ENCODE measurements at regions not wholly inside any gene's neighbourhood (a gene's known extent, or its start where the extent isn't known, plus 50 kb on each side); places are given as distances from the start of the nearest gene placed in this dataset.

DNA sequence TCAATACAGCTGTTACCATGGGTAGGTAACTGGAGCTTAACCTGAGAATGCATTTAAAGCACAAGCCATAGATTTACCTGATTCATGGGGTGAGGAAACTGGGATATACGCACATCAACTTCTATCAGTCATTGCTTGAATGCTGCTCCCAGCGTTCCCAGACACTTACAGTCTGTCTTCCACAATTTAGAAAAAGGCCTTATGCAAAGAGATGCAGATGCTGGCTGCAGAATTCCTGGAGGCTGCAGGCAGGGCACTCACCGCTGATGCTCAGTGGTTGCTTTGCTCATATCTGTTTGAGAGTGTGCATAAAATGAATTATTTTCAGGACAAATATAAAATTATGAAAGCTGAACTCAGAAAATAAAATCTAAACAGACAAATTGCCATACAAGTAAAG is 950.7 kb upstream of the PIK3C3 start:
- H3K79me2 ChIP-seq (replicated peaks; ENCODE audit: insufficient read depth): no peaks in the 10 kb centered on the region
- H3K27ac ChIP-seq (ENCODE audit: low read depth): no peak overlapping the region
- Mint-ChIP-seq H3K27me3 (ENCODE audit: insufficient read depth, low read depth, poor library complexity) (no peaks in the 10 kb centered on the region), H3K36me3 (ENCODE audit: low read depth) (no peaks in the 10 kb centered on the region), H3K4me1 (peaks cover 9% of the 10 kb centered on the region; the same call in 2 of the 3 replicates), H3K9me3 (no peaks in the 10 kb centered on the region), H3K4me3 (no peak overlapping the region), H3K27ac (no peak overlapping the region)
- no peaks in the 10 kb centered on the region for H3K27me3 ChIP-seq (ENCODE audit: insufficient read depth)
- no peak overlapping the region for H3K4me2 ChIP-seq
- TF ChIP-seq JUNB (IDR thresholded peaks at IDR 0.05; ENCODE audit: unreplicated experiment) (no peak), POLR2AphosphoS5 (IDR thresholded peaks at IDR 0.05; ENCODE audit: low read depth) (no peak), EZH2phosphoT487 (IDR thresholded peaks at IDR 0.05; ENCODE audit: unreplicated experiment) (no peak), ZNF114 (CRISPR knock-in tag; IDR thresholded peaks at IDR 0.05) (no peak), ZNF462 (CRISPR knock-in tag; IDR thresholded peaks at IDR 0.05) (no peak), NANOG (IDR thresholded peaks at IDR 0.05; ENCODE audit: borderline replicate concordance) (no peak), CREB1 (CRISPR knock-in tag; IDR thresholded peaks at IDR 0.05; ENCODE audit: low read depth) (no peak), EZH2 (IDR thresholded peaks at IDR 0.05; ENCODE audit: low read depth, unreplicated experiment) (no peak), ZNF331 (CRISPR knock-in tag; IDR thresholded peaks at IDR 0.05; ENCODE audit: low read depth) (no peak), STAT1 (IDR thresholded peaks at IDR 0.05; ENCODE audit: unreplicated experiment) (no peak)
- TF ChIP-seq, protein P1, sequence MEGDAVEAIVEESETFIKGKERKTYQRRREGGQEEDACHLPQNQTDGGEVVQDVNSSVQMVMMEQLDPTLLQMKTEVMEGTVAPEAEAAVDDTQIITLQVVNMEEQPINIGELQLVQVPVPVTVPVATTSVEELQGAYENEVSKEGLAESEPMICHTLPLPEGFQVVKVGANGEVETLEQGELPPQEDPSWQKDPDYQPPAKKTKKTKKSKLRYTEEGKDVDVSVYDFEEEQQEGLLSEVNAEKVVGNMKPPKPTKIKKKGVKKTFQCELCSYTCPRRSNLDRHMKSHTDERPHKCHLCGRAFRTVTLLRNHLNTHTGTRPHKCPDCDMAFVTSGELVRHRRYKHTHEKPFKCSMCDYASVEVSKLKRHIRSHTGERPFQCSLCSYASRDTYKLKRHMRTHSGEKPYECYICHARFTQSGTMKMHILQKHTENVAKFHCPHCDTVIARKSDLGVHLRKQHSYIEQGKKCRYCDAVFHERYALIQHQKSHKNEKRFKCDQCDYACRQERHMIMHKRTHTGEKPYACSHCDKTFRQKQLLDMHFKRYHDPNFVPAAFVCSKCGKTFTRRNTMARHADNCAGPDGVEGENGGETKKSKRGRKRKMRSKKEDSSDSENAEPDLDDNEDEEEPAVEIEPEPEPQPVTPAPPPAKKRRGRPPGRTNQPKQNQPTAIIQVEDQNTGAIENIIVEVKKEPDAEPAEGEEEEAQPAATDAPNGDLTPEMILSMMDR (conservative IDR thresholded peaks at IDR 0.05; ENCODE audit: low read depth in 2 of 2): no peak
- TF ChIP-seq, protein P2, sequence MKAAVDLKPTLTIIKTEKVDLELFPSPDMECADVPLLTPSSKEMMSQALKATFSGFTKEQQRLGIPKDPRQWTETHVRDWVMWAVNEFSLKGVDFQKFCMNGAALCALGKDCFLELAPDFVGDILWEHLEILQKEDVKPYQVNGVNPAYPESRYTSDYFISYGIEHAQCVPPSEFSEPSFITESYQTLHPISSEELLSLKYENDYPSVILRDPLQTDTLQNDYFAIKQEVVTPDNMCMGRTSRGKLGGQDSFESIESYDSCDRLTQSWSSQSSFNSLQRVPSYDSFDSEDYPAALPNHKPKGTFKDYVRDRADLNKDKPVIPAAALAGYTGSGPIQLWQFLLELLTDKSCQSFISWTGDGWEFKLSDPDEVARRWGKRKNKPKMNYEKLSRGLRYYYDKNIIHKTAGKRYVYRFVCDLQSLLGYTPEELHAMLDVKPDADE (IDR thresholded peaks at IDR 0.05): no peak
- TF ChIP-seq, protein P3, sequence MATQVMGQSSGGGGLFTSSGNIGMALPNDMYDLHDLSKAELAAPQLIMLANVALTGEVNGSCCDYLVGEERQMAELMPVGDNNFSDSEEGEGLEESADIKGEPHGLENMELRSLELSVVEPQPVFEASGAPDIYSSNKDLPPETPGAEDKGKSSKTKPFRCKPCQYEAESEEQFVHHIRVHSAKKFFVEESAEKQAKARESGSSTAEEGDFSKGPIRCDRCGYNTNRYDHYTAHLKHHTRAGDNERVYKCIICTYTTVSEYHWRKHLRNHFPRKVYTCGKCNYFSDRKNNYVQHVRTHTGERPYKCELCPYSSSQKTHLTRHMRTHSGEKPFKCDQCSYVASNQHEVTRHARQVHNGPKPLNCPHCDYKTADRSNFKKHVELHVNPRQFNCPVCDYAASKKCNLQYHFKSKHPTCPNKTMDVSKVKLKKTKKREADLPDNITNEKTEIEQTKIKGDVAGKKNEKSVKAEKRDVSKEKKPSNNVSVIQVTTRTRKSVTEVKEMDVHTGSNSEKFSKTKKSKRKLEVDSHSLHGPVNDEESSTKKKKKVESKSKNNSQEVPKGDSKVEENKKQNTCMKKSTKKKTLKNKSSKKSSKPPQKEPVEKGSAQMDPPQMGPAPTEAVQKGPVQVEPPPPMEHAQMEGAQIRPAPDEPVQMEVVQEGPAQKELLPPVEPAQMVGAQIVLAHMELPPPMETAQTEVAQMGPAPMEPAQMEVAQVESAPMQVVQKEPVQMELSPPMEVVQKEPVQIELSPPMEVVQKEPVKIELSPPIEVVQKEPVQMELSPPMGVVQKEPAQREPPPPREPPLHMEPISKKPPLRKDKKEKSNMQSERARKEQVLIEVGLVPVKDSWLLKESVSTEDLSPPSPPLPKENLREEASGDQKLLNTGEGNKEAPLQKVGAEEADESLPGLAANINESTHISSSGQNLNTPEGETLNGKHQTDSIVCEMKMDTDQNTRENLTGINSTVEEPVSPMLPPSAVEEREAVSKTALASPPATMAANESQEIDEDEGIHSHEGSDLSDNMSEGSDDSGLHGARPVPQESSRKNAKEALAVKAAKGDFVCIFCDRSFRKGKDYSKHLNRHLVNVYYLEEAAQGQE (IDR thresholded peaks at IDR 0.05; ENCODE audit: unreplicated experiment): no peak
- H3F3A ChIP-seq (replicated peaks; ENCODE audit: low read depth): no peaks in the 10 kb centered on the region
- H3K36me3 ChIP-seq (ENCODE audit: insufficient read depth): no peaks in the 10 kb centered on the region
- H3K4me3 ChIP-seq: no peak overlapping the region
- no peaks in the 10 kb centered on the region for H4K20me1 ChIP-seq (replicated peaks; ENCODE audit: insufficient read depth)
- H3K4me1 ChIP-seq (ENCODE audit: insufficient read depth): no peaks in the 10 kb centered on the region
- DNase-seq (ENCODE audit: low spot score) (peak; percentile 29), ATAC-seq (peak; percentile 57)
- H3K9me2 ChIP-seq (ENCODE audit: insufficient read depth): no peaks in the 10 kb centered on the region
- no peak overlapping the region for H2AFZ ChIP-seq

Data from GM23338 (cell line).